ENCODE measurements at regions not wholly inside any gene's neighbourhood (a gene's known extent, or its start where the extent isn't known, plus 50 kb on each side); places are given as distances from the start of the nearest gene placed in this dataset.

DNA sequence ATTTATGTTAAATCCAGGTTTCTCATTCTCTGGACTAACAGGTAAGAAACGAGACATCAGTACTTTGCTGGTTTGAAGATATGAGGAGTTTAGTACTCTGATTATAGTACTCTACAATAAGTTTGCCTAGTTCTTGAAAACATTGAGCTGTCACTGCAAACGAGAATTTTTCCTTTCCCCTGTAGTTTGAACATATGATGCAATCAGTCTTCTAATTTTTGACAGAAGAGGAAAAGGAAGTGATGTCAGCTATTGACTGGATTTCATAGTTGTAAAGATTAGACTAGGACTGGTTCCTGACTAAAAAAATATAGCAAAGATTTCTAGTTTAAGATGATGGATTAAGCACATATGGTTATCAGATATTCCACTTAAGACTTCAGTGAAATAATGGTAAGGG is 461.9 kb downstream of the LRRIQ3 start:
- Histone ChIP-seq H3K36me3 (ENCODE audit: control insufficient read depth, insufficient read depth, low read length) (no peaks in the 10 kb centered on the region), H3K4me3 (ENCODE audit: low read length) (no peak overlapping the region), H3K4me1 (ENCODE audit: control insufficient read depth, insufficient read depth, low read length) (no peaks in the 10 kb centered on the region), H3K27ac (ENCODE audit: low read length) (no peak overlapping the region), H3K9me3 (ENCODE audit: control insufficient read depth, insufficient read depth, low read length) (peaks cover 3% of the 10 kb centered on the region), H3K27me3 (ENCODE audit: control insufficient read depth, insufficient read depth, low read length) (no peaks in the 10 kb centered on the region)
- Mint-ChIP-seq H3K27me3 (ENCODE audit: low read depth in 2 of 2) (no peaks in the 10 kb centered on the region), H3K4me1 (no peaks in the 10 kb centered on the region), H3K36me3 (no peaks in the 10 kb centered on the region), H3K27ac (no peak overlapping the region), H3K4me3 (no peak overlapping the region), H3K9me3 (peaks cover 12 to 19% of the 10 kb centered on the region in 2 donors)
- intact Hi-C loops (cut with micrococcal nuclease) = no loop called here
- ATAC-seq = no peak
- 60% methylated on average over 1 of the region's 2 CpGs for WGBS (ENCODE audit: insufficient coverage)
- no peak for DNase-seq
- TF ChIP-seq, protein P1, sequence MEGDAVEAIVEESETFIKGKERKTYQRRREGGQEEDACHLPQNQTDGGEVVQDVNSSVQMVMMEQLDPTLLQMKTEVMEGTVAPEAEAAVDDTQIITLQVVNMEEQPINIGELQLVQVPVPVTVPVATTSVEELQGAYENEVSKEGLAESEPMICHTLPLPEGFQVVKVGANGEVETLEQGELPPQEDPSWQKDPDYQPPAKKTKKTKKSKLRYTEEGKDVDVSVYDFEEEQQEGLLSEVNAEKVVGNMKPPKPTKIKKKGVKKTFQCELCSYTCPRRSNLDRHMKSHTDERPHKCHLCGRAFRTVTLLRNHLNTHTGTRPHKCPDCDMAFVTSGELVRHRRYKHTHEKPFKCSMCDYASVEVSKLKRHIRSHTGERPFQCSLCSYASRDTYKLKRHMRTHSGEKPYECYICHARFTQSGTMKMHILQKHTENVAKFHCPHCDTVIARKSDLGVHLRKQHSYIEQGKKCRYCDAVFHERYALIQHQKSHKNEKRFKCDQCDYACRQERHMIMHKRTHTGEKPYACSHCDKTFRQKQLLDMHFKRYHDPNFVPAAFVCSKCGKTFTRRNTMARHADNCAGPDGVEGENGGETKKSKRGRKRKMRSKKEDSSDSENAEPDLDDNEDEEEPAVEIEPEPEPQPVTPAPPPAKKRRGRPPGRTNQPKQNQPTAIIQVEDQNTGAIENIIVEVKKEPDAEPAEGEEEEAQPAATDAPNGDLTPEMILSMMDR (IDR thresholded peaks at IDR 0.05) = no peak

DNA sequence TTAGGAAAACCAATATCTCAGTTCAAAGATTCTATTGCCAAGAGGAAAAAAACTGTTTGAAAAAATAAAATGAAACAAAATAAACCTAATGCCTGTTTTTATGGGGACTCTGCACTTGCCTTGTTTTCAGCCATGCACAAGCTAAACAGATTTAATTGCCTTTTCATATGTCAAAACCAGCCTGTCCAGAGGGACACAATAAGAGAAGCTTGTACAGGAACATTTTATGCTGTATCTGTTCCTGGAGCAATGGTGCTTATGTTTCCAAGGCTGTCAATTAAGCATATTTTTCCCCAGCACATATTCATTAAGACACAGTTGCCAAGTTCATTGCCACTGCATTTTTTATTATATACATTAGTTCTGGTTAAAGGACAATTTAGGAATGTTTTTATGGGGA is 470.9 kb downstream of the LRRIQ3 start:
- H3K4me3 ChIP-seq (ENCODE audit: low read length) = no peak overlapping the region
- no peak overlapping the region for H3K27ac ChIP-seq (ENCODE audit: low read length)
- H3K9me3 ChIP-seq (ENCODE audit: control insufficient read depth, insufficient read depth, low read length) = no peaks in the 10 kb centered on the region
- Mint-ChIP-seq H3K27ac (no peak overlapping the region), H3K36me3 (no peaks in the 10 kb centered on the region), H3K4me1 (no peaks in the 10 kb centered on the region), H3K27me3 (ENCODE audit: low read depth in 2 of 2) (no peaks in the 10 kb centered on the region), H3K4me3 (no peak overlapping the region), H3K9me3 (peaks cover 12 to 19% of the 10 kb centered on the region in 2 donors)
- no peaks in the 10 kb centered on the region for H3K36me3 ChIP-seq (ENCODE audit: control insufficient read depth, insufficient read depth, low read length)
- intact Hi-C loops (cut with micrococcal nuclease) = no loop called here
- ATAC-seq = no peak
- DNase-seq = no peak
- no peaks in the 10 kb centered on the region for H3K27me3 ChIP-seq (ENCODE audit: control insufficient read depth, insufficient read depth, low read length)
- H3K4me1 ChIP-seq (ENCODE audit: control insufficient read depth, insufficient read depth, low read length) = no peaks in the 10 kb centered on the region
- TF ChIP-seq, protein P1 (IDR thresholded peaks at IDR 0.05) = no peak

DNA sequence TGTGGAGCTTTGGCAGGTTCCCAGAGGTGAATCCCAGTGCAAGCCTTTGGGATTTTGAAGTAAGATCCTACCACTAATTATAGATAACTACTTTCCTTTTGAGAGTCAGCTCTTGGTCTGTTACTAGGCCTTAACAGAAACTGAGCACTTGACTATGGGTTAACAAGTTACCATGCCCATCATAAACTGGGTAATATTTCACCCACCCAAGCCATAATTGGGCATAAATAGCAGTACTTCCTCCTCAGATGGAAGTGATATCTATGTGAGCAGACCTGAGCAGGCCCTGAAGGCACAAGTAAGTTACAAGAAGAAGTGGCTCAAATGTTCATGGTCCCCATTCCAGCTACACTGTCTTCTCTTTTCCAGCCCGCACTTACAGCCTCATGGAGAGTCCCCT is 475.9 kb downstream of the LRRIQ3 start:
- TF ChIP-seq, protein P1 (IDR thresholded peaks at IDR 0.05) = no peak
- H3K9me3 Mint-ChIP-seq = peaks cover 9 to 20% of the 10 kb centered on the region in 2 donors
- Histone ChIP-seq H3K27me3 (ENCODE audit: control insufficient read depth, insufficient read depth, low read length) (no peaks in the 10 kb centered on the region), H3K4me3 (ENCODE audit: low read length) (no peak overlapping the region), H3K36me3 (ENCODE audit: control insufficient read depth, insufficient read depth, low read length) (no peaks in the 10 kb centered on the region), H3K9me3 (ENCODE audit: control insufficient read depth, insufficient read depth, low read length) (no peaks in the 10 kb centered on the region), H3K4me1 (ENCODE audit: control insufficient read depth, insufficient read depth, low read length) (no peaks in the 10 kb centered on the region), H3K27ac (ENCODE audit: low read length) (no peak overlapping the region)
- intact Hi-C loops (cut with micrococcal nuclease) = no loop called here
- no peaks in the 10 kb centered on the region for H3K27me3 Mint-ChIP-seq (ENCODE audit: low read depth in 2 of 2)
- ATAC-seq (no peak), DNase-seq (no peak)
- no peak overlapping the region for H3K4me3 Mint-ChIP-seq
- no peaks in the 10 kb centered on the region for H3K36me3 Mint-ChIP-seq
- no peak overlapping the region for H3K27ac Mint-ChIP-seq
- 75% methylated on average over 1 of the region's 1 CpG for WGBS (ENCODE audit: insufficient coverage)
- H3K4me1 Mint-ChIP-seq = no peaks in the 10 kb centered on the region

DNA sequence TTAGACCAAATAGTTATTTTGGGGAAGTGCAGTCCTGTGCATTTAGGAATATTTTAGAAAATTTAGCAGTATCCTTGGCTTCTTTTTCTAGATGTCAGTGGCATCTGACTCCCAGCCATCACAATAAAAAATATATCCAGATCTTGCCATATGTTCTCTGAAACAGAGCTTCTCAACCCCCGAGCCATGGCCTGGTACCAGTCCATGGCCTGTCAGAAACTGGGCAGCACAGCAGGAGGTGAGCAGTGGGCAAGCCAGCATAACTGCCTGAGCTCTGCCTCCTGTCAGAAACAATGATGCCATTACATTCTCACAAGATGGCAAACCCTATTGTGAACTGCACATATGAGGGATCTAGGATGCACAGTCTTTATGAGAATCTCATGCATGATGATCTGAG is 480.0 kb downstream of the LRRIQ3 start:
- no peak for DNase-seq
- Histone ChIP-seq H3K36me3 (ENCODE audit: control insufficient read depth, insufficient read depth, low read length) (no peaks in the 10 kb centered on the region), H3K4me1 (ENCODE audit: control insufficient read depth, insufficient read depth, low read length) (no peaks in the 10 kb centered on the region), H3K9me3 (ENCODE audit: control insufficient read depth, insufficient read depth, low read length) (no peaks in the 10 kb centered on the region), H3K27me3 (ENCODE audit: control insufficient read depth, insufficient read depth, low read length) (no peaks in the 10 kb centered on the region), H3K4me3 (ENCODE audit: low read length) (no peak overlapping the region), H3K27ac (ENCODE audit: low read length) (no peak overlapping the region)
- WGBS (ENCODE audit: insufficient coverage) = 69% methylated on average over 1 of the region's 1 CpG
- intact Hi-C loops (cut with micrococcal nuclease) = no loop called here
- Mint-ChIP-seq H3K9me3 (peaks cover 15 to 20% of the 10 kb centered on the region in 2 donors), H3K27ac (no peak overlapping the region), H3K27me3 (ENCODE audit: low read depth in 2 of 2) (no peaks in the 10 kb centered on the region), H3K36me3 (no peaks in the 10 kb centered on the region), H3K4me1 (no peaks in the 10 kb centered on the region), H3K4me3 (no peak overlapping the region)
- no peak for ATAC-seq
- TF ChIP-seq, protein P1 (IDR thresholded peaks at IDR 0.05) = no peak

Data from natural killer cell (primary cell).